HG03565 (cell line): ENCODE measurements at regions not wholly inside any gene's neighbourhood (a gene's known extent, or its start where the extent isn't known, plus 50 kb on each side); places are given as distances from the start of the nearest gene placed in this dataset.

ENCODE experiments used
- ATAC-seq: cut with Tn5 transposase; IDR thresholded peaks from one replicate; pipeline ENCODE4 v1.9.1; 2021; ENCODE audit warnings: mild to moderate bottlenecking, moderate library complexity; ENCODE audit not compliant: unreplicated experiment

DNA sequence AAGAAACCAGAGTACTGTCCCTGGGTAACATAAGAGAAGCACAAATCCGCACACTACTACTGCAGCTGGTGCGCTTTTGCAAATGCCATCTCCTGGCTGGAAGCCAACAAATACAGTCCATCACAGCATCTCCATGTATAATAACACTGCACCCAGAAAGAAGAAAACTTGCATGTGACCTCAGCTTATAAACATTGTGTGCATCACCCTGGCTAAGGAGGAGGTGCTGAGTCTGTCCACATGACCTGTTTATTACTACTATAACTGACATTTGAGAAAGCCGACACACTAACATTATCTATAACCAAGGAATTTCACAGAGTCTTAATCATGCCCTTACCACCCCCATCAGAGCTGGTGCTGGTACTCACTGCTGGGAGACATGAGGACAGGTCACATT lies 516.8 kb downstream of the CFAP47 start:
- no peak for ATAC-seq

GRCh38 chrX:36443007-36443406 lies 523.5 kb downstream of the CFAP47 start:
- no peak for ATAC-seq

GRCh38 chrX:36445566-36445965 lies 526.0 kb downstream of the CFAP47 start:
- ATAC-seq = no peak

- ATAC-seq = no peak
Measured at GRCh38 chrX:36462142-36462541, 542.6 kb downstream of the CFAP47 start.

GRCh38 chrX:36480441-36480990 lies 527.6 kb upstream of the FAM47C start:
- ATAC-seq = no peak

- no peak for ATAC-seq
Measured at GRCh38 chrX:36501169-36501702, 506.9 kb upstream of the FAM47C start.

DNA sequence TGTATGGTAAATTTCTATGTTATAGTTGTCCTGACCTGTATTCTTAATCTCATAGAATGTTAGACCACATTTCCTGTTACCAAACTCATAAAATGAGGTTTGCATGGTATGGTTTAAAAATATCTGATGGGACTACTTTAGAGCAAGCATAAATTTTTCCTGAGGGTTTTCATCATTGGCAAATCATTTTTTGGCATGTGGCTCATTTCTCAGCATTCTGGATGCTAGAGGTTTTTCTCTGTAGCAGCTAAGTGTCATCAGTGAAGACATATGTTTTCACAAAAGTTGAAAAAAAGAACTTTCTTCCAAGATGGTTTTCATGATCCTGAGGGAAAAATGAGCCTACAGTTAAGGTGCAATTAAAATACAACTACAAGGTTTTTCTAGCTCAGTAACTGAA lies 503.5 kb upstream of the FAM47C start:
- no peak for ATAC-seq

GRCh38 chrX:36508042-36508441 lies 500.1 kb upstream of the FAM47C start:
- no peak for ATAC-seq

- no peak for ATAC-seq
Measured at GRCh38 chrX:36510736-36511135, 497.4 kb upstream of the FAM47C start.

- ATAC-seq = no peak
Measured at GRCh38 chrX:36528661-36529060, 479.5 kb upstream of the FAM47C start.

GRCh38 chrX:36534900-36535299 lies 473.3 kb upstream of the FAM47C start:
- ATAC-seq = no peak

- ATAC-seq = no peak
Measured at GRCh38 chrX:36543499-36543898, 464.7 kb upstream of the FAM47C start.

- no peak for ATAC-seq
Measured at GRCh38 chrX:36562986-36563385, 445.2 kb upstream of the FAM47C start.

DNA sequence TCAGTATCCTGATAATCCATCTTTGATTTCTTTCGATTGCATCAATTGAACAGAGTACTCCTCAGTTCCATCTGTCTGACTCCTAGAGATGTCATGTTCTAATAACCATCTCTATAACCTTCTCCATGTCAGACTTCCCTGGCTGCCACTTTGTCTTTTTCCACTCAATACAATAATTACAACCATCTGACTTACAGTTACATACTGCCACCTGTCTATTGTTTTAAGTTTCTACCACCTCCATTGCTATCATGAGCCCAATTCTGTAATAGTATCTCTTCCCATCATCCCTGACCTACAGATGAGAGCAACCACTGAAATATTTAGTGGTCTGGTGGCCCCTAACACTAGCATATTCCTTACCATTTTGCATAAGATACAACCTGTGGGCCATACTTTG lies 439.2 kb upstream of the FAM47C start:
- no peak for ATAC-seq

DNA sequence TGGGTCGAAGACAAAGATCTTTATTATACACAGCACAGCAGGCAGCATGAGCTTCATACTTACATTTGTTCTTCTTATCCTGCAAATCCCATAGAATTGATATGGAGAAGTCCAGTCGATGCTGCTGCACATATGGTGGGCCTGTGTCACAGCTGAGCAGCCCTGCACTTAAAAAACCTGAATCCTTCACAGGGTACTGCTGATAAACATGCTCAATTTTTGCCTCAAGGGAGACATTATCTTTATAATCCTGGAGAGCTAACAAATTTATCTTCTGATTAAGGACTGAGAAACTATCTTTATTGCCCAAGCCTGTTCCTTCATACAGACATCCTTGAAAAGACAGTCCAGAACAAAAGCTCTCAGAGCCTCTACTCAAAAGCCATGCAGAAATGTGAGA lies 434.4 kb upstream of the FAM47C start:
- ATAC-seq = no peak

DNA sequence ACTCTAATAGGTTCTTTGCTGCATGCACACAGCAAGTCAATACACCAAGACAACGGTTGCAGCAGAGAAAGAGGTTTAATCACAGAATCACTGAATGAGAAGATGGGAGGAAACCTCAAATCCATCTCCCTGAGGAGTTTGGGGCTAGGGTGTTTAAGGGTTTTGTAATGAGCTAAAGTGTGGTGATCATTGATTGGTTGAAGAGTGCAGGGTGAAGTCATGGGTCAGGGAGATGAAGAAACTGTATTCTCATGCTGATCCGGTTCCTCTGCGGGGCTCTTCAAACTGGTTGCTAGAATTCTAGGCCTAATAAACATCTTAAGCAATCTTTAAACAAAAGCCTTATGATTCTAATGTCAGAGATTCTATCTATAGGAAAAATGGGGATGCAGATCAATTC lies 432.5 kb upstream of the FAM47C start:
- ATAC-seq = no peak

DNA sequence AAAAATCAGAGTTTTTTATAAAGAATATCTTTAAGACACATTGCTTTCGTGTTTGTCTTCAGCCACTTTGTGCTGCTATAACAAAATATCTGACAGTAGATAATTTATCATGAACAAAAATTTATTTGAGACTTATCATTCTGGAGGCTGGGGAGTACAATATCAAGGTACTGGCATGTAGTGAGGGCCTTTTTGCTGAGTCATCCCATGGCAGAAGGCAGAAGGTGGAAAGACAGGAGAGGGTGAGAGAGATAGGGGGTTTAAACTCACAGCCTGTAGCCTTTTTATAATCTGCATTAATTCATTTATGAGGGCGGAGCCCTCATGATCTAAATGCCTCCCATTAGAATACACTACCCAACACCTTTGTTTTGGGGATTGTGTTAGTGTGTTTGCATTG lies 431.2 kb upstream of the FAM47C start:
- no peak for ATAC-seq

GRCh38 chrX:36581030-36581429 lies 427.1 kb upstream of the FAM47C start:
- ATAC-seq = no peak

GRCh38 chrX:36583674-36584073 lies 424.5 kb upstream of the FAM47C start:
- no peak for ATAC-seq

GRCh38 chrX:36609616-36610585 lies 398.3 kb upstream of the FAM47C start:
- ATAC-seq = no peak

DNA sequence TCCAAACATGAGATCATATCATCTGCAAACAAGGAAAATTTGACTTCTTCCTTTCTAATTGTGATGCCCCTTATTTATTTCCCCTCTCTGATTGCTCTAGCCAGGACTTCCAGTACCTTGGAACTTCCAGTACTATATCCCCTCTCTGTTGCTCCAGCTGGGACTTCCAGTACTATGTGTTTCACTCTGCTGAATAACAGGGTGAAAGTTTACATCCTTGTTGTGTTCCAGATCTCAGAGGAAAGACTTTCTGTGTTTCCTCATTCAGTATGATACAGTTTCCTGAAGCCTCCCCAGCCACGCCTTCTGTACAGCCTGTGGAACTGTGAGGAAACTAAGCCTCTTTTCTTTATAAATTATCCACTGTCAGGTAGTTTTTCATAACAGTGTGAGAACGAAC lies 381.3 kb upstream of the FAM47C start:
- no peak for ATAC-seq

GRCh38 chrX:36640232-36640631 lies 367.9 kb upstream of the FAM47C start:
- ATAC-seq = no peak
